ENCODE measurements at regions not wholly inside any gene's neighbourhood (a gene's known extent, or its start where the extent isn't known, plus 50 kb on each side); places are given as distances from the start of the nearest gene placed in this dataset.

DNA sequence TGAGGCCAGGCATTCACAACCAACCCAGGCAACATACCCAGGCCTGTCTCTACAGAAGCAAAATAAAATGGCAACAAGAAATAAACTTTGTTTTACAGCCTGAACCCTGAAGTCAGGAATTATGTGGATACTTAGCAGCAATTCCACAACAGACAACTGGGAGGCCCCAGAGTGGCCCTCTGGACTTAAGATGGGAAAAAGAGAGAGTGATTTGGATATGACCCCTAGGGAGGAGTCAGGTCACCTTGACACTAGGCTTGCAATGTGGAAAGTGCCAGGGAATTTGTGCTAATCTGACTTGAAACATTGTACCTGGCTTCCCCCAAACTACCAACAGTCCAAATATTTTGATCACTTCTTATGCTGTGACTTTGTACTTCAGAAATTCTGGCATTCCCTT lies 193.1 kb downstream of the PARM1 start:
- no TSS peak for BruUV-seq (replicated peaks)
- intact Hi-C loops (cut with micrococcal nuclease; ENCODE audit: unreplicated experiment) = no loop called here
- FAIRE-seq (no peak), ATAC-seq (no peak), DNase-seq (ENCODE audit: low spot score) (no peak)
- Histone ChIP-seq H3K36me3 (replicated peaks in 1 of 2; ENCODE audit: control insufficient read depth in 1 of 2, insufficient read depth in 2 of 2, low read length in 2 of 2) (no peaks in the 10 kb centered on the region), H3K9ac (ENCODE audit: insufficient read depth, low read depth, low read length) (no peak overlapping the region), H3K27ac (ENCODE audit: extremely low read length, insufficient read depth, low read length) (no peak overlapping the region), H3K79me2 (ENCODE audit: insufficient read depth, low read length) (no peaks in the 10 kb centered on the region), H3K4me1 (ENCODE audit: insufficient read depth, low read length) (no peaks in the 10 kb centered on the region), H3K4me3 (replicated peaks in 1 of 3; ENCODE audit: insufficient read depth in 1 of 3, low read depth in 2 of 3, low read length in 3 of 3) (no peak overlapping the region), H2AFZ (ENCODE audit: low read length) (no peak overlapping the region), H3K4me2 (ENCODE audit: low read depth, low read length) (no peak overlapping the region), H3K27me3 (ENCODE audit: control insufficient read depth in 1 of 2, insufficient read depth in 2 of 2, low read length in 2 of 2) (no peaks in the 10 kb centered on the region; a peak in 1 of 5 replicates), H3K9me3 (ENCODE audit: low read length) (no peaks in the 10 kb centered on the region), H4K20me1 (ENCODE audit: insufficient read depth, low read length) (no peaks in the 10 kb centered on the region)
- ChIA-PET CTCF (ENCODE audit: low intra/inter-chr PET ratio, low total read pairs) (no interaction called here), POLR2A (no interaction called here)
- in situ Hi-C loops (cut with HindIII; ENCODE audit: extremely low pct_ligation_motif_present, low pct_unique_long_range_greater_than_20kb) = no loop called here
- TF ChIP-seq, protein P1, sequence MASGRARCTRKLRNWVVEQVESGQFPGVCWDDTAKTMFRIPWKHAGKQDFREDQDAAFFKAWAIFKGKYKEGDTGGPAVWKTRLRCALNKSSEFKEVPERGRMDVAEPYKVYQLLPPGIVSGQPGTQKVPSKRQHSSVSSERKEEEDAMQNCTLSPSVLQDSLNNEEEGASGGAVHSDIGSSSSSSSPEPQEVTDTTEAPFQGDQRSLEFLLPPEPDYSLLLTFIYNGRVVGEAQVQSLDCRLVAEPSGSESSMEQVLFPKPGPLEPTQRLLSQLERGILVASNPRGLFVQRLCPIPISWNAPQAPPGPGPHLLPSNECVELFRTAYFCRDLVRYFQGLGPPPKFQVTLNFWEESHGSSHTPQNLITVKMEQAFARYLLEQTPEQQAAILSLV (CRISPR knock-in tag; IDR thresholded peaks at IDR 0.05; ENCODE audit: borderline replicate concordance) = no peak
- TF ChIP-seq ZNF788 (CRISPR knock-in tag; IDR thresholded peaks at IDR 0.05; ENCODE audit: borderline replicate concordance) (no peak), SKIL (CRISPR knock-in tag; IDR thresholded peaks at IDR 0.05; ENCODE audit: borderline replicate concordance) (no peak), ARNTL (CRISPR knock-in tag; IDR thresholded peaks at IDR 0.05) (no peak), ZNF430 (CRISPR knock-in tag; IDR thresholded peaks at IDR 0.05) (no peak), U2AF2 (IDR thresholded peaks at IDR 0.05; ENCODE audit: low read depth, low read length) (no peak), ZNF781 (CRISPR knock-in tag; IDR thresholded peaks at IDR 0.05; ENCODE audit: borderline replicate concordance, not compliant biosample characterization) (no peak), NFKBIZ (CRISPR knock-in tag; IDR thresholded peaks at IDR 0.05) (no peak), KLF6 (CRISPR knock-in tag; IDR thresholded peaks at IDR 0.05) (no peak), SNAPC4 (CRISPR knock-in tag; IDR thresholded peaks at IDR 0.05) (no peak), NPAS2 (CRISPR knock-in tag; IDR thresholded peaks at IDR 0.05; ENCODE audit: borderline replicate concordance) (no peak), BHLHE40 (IDR thresholded peaks at IDR 0.05; ENCODE audit: low read length) (no peak)
- TF ChIP-seq, protein P2, sequence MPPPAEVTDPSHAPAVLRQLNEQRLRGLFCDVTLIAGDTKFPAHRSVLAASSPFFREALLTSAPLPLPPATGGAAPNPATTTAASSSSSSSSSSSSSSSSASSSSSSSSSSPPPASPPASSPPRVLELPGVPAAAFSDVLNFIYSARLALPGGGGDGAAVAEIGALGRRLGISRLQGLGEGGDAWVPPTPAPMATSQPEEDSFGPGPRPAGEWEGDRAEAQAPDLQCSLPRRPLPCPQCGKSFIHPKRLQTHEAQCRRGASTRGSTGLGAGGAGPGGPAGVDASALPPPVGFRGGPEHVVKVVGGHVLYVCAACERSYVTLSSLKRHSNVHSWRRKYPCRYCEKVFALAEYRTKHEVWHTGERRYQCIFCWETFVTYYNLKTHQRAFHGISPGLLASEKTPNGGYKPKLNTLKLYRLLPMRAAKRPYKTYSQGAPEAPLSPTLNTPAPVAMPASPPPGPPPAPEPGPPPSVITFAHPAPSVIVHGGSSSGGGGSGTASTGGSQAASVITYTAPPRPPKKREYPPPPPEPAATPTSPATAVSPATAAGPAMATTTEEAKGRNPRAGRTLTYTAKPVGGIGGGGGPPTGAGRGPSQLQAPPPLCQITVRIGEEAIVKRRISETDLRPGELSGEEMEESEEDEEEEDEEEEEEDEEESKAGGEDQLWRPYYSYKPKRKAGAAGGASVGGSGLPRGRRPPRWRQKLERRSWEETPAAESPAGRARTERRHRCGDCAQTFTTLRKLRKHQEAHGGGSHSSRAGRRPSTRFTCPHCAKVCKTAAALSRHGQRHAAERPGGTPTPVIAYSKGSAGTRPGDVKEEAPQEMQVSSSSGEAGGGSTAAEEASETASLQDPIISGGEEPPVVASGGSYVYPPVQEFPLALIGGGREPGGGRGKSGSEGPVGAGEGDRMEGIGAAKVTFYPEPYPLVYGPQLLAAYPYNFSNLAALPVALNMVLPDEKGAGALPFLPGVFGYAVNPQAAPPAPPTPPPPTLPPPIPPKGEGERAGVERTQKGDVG (CRISPR knock-in tag; IDR thresholded peaks at IDR 0.05; ENCODE audit: borderline replicate concordance) = no peak
